Right lobe of liver (tissue), 4 donors: ENCODE measurements at regions not wholly inside any gene's neighbourhood (a gene's known extent, or its start where the extent isn't known, plus 50 kb on each side); places are given as distances from the start of the nearest gene placed in this dataset.

Experiments used
- CTCF ChIP-seq, 4 donors: fragments of 200-600 bp in 3 of 4; fragments of 450-650 bp in 1 of 4; IDR thresholded peaks; one replicate each; pipeline versions ENCODE4 v1.5.1 to v1.8.0; 2016 to 2022; ENCODE audit warnings: antibody characterized with exemption in 4 of 4, mild to moderate bottlenecking in 2 of 4
- POLR2A ChIP-seq: fragments of 450-650 bp; IDR thresholded peaks from one replicate; pipeline ENCODE4 v1.6.1; 2017; ENCODE audit warnings: antibody characterized with exemption, mild to moderate bottlenecking
- donor health status: DM: no; HTN: no; CAD: no.
- donor health status: DM: no; HTN: no; CAD: no.
- donor health status: DM: no; HTN: yes; CAD: no.

DNA sequence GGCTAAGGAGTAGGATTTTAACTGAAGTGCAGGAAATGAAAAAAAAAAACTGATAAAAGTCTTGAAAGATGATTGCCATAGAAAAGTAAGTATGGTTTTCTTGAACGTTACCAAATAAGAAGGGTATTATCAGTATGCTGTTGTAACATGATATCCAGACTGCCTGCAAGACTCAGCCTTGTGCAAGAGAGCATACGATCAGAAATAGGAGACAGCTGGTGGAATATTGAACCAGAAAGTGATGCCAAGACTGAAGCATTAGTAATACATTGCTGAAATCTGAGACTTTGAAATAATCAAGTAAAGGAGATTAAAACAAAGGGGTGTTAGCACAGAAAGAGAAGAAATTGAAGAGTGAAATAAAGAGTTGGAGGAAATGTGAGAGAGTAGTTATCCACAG, 452.7 kb upstream of the CNTN5 start:
- TF ChIP-seq CTCF (IDR thresholded peaks at IDR 0.05) (no peak), POLR2A (no peak)
